ENCODE measurements at regions not wholly inside any gene's neighbourhood (a gene's known extent, or its start where the extent isn't known, plus 50 kb on each side); places are given as distances from the start of the nearest gene placed in this dataset.

GRCh38 chr7:42690794-42691639 lies 220.9 kb downstream of the C7orf25 start:
- Histone ChIP-seq H2BK5ac (ENCODE audit: insufficient read length, low read length) (no peak overlapping the region), H4K20me1 (ENCODE audit: control insufficient read depth, insufficient read depth, insufficient read length) (no peaks in the 10 kb centered on the region), H2BK120ac (ENCODE audit: low read depth, low read length, poor library complexity, severe bottlenecking) (no peak overlapping the region), H3K79me2 (ENCODE audit: insufficient read depth, low read length) (no peaks in the 10 kb centered on the region), H3K79me1 (ENCODE audit: insufficient read depth, low read depth, low read length, poor library complexity, severe bottlenecking) (no peaks in the 10 kb centered on the region), H3K14ac (ENCODE audit: insufficient read depth, low read length) (no peak overlapping the region), H2AK5ac (ENCODE audit: insufficient read length, low read length) (no peak overlapping the region), H3K4me2 (ENCODE audit: insufficient read depth, insufficient read length, low read length) (no peak overlapping the region), H2BK12ac (ENCODE audit: insufficient read length, low read depth, low read length) (no peak overlapping the region), H2AFZ (ENCODE audit: low read length) (no peak overlapping the region), H3T11ph (ENCODE audit: low read length) (no peak overlapping the region), H2BK20ac (ENCODE audit: low read depth, low read length, poor library complexity, severe bottlenecking) (no peak overlapping the region), H3K4ac (ENCODE audit: low read depth, low read length) (no peak overlapping the region), H3K56ac (ENCODE audit: insufficient read length, low read depth, low read length) (no peak overlapping the region), H4K8ac (replicated peaks; ENCODE audit: insufficient read length, low read depth, low read length) (no peak overlapping the region), H3K27ac (ENCODE audit: insufficient read length, low read depth, low read length) (no peak overlapping the region), H3K4me1 (ENCODE audit: insufficient read depth, low read length) (peaks cover 7% of the 10 kb centered on the region; the same call in 1 of the 2 replicates), H3K9ac (ENCODE audit: extremely low read depth, insufficient read length, low read length) (no peak overlapping the region), H4K91ac (ENCODE audit: insufficient read length, low read depth, low read length) (no peak overlapping the region), H2BK15ac (ENCODE audit: low read depth, low read length) (no peak overlapping the region), H3K27me3 (ENCODE audit: insufficient read depth, low read length) (no peaks in the 10 kb centered on the region; the same call in 1 of the 2 replicates), H3K23me2 (ENCODE audit: insufficient read length, low read depth, low read length, poor library complexity, severe bottlenecking) (no peaks in the 10 kb centered on the region), H4K5ac (ENCODE audit: insufficient read length, low read depth, low read length) (no peak overlapping the region), H3K18ac (ENCODE audit: insufficient read length, low read depth, low read length) (no peak overlapping the region), H3K9me3 (ENCODE audit: control insufficient read depth, low read depth, low read length) (no peaks in the 10 kb centered on the region), H3K23ac (ENCODE audit: insufficient read length, low read depth, low read length) (no peak overlapping the region)
- peak overlapping the region in 1 of 3 experiments; percentile 55; a peak in 1 of 7 replicates for H3K27ac Mint-ChIP-seq
- peaks cover 33 to 39% of the 10 kb centered on the region in 2 experiments for H3K4me1 Mint-ChIP-seq
- no CpG with 5 or more reads among the region's 11 CpGs for WGBS (ENCODE audit: extremely low coverage, insufficient read length, low lambda C conversion rate)
- peak; percentile 61 for DNase-seq
- no peaks in the 10 kb centered on the region for H3K9me3 Mint-ChIP-seq
- peaks cover 19% of the 10 kb centered on the region for H3K27me3 Mint-ChIP-seq (ENCODE audit: low read depth)
- H3K36me3 Mint-ChIP-seq (ENCODE audit: insufficient read depth in 1 of 3, low read depth in 3 of 3), result no peaks in the 10 kb centered on the region; a peak in 1 of 7 replicates
- H3K4me3 Mint-ChIP-seq, result no peak overlapping the region
- TF ChIP-seq CTCF (conservative IDR thresholded peaks at IDR 0.05), result peak; percentile 86
